PC-3 (cell line): ENCODE measurements at regions not wholly inside any gene's neighbourhood (a gene's known extent, or its start where the extent isn't known, plus 50 kb on each side); places are given as distances from the start of the nearest gene placed in this dataset.

ENCODE experiments used
- EZH2 ChIP-seq: fragments of 300-600 bp; sonication (generic); IDR thresholded peaks from one replicate; pipeline ENCODE4 v1.6.1; 2017; ENCODE audit warnings: antibody characterized with exemption, mild to moderate bottlenecking, low read length; ENCODE audit not compliant: unreplicated experiment
- TF ChIP-seq, protein P1 (sequence below): fragments of 300-600 bp; sonication (generic); conservative IDR thresholded peaks from 2 replicates; pipeline ENCODE4 v1.5.1; 2017; ENCODE audit warnings: antibody characterized with exemption, low read depth, mild to moderate bottlenecking, low read length

DNA sequence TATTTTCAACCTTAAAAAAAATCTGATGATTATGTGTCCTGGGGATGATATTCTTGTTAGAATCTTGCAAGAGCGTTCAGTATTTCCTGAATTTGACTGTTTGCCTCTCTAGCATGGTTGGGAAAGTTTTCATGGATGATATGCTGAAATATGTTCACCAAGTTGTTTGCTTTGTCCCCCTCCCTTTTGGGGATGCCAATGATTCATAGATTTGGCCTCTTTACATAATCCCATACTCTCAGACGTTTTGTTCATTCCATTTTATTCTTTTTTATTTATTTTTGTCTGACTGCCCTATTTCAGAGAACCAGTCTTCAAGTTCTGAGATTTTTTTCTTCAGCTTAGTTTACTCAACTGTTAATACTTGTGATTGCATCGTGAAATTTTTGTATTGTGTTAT lies 415.1 kb downstream of the FAM47B start:
- no peak for TF ChIP-seq EZH2
- TF ChIP-seq, protein P1, sequence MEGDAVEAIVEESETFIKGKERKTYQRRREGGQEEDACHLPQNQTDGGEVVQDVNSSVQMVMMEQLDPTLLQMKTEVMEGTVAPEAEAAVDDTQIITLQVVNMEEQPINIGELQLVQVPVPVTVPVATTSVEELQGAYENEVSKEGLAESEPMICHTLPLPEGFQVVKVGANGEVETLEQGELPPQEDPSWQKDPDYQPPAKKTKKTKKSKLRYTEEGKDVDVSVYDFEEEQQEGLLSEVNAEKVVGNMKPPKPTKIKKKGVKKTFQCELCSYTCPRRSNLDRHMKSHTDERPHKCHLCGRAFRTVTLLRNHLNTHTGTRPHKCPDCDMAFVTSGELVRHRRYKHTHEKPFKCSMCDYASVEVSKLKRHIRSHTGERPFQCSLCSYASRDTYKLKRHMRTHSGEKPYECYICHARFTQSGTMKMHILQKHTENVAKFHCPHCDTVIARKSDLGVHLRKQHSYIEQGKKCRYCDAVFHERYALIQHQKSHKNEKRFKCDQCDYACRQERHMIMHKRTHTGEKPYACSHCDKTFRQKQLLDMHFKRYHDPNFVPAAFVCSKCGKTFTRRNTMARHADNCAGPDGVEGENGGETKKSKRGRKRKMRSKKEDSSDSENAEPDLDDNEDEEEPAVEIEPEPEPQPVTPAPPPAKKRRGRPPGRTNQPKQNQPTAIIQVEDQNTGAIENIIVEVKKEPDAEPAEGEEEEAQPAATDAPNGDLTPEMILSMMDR: no peak
